GM10266 (cell line): ENCODE measurements at regions not wholly inside any gene's neighbourhood (a gene's known extent, or its start where the extent isn't known, plus 50 kb on each side); places are given as distances from the start of the nearest gene placed in this dataset.

Experiments used
- DNase-seq: peaks from one replicate; pipeline ENCODE4 v3.0.0; 2012; ENCODE audit errors: extremely low spot score
- CTCF ChIP-seq: IDR thresholded peaks from 2 replicates; pipeline ENCODE4 v1.5.1; 2012; ENCODE audit warnings: mild to moderate bottlenecking, low read depth; ENCODE audit not compliant: control insufficient read depth, insufficient read depth; ENCODE audit errors: missing control alignments

GRCh38 chr14:88995437-88996198 is 171.2 kb downstream of the TTC8 start:
- no peak for DNase-seq
- TF ChIP-seq CTCF = no peak

GRCh38 chr14:88998027-88998426 is 173.6 kb downstream of the TTC8 start:
- DNase-seq = no peak

GRCh38 chr14:88999137-88999536 is 174.7 kb downstream of the TTC8 start:
- no peak for TF ChIP-seq CTCF
- no peak for DNase-seq

More at GRCh38 chr14:88998027-88998426, 173.6 kb downstream of the TTC8 start:
- no peak for TF ChIP-seq CTCF

GRCh38 chr14:89000007-89000942 is 175.8 kb downstream of the TTC8 start:
- no peak for TF ChIP-seq CTCF
- no peak for DNase-seq

GRCh38 chr14:89004166-89004565 is 179.7 kb downstream of the TTC8 start:
- no peak for DNase-seq
- no peak for TF ChIP-seq CTCF

- no peak for TF ChIP-seq CTCF
- DNase-seq = no peak
Observed at GRCh38 chr14:89007906-89008305, 183.5 kb downstream of the TTC8 start.
